GM12873 (cell line): ENCODE measurements at regions not wholly inside any gene's neighbourhood (a gene's known extent, or its start where the extent isn't known, plus 50 kb on each side); places are given as distances from the start of the nearest gene placed in this dataset.

ENCODE experiments used
- TF ChIP-seq, protein P1 (sequence below): IDR thresholded peaks from 2 replicates; pipeline ENCODE4 v1.5.1; 2012; ENCODE audit warnings: low read depth, mild to moderate bottlenecking, moderate library complexity, low read length, control low read depth; ENCODE audit not compliant: insufficient read depth; ENCODE audit errors: missing control alignments

DNA sequence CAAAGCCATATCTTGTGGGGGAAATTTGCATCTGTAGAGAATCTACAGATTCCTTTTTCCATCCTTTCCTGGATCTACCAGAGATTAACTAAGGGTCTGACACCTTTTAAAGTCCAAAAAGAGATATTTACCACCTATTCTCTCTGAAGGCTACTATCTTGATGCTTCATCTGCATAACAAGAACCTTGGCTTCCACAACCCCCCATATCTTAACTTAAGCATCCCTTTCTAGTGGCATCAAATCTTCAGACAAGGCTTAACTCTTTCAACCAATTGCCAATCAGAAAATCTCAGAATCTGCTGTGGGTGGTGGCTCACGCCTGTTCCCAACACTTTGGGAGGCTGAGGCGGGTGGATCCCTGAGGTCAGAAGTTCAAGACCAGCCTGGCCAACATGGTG, 74.3 kb upstream of the FICD start:
- TF ChIP-seq, protein P1, sequence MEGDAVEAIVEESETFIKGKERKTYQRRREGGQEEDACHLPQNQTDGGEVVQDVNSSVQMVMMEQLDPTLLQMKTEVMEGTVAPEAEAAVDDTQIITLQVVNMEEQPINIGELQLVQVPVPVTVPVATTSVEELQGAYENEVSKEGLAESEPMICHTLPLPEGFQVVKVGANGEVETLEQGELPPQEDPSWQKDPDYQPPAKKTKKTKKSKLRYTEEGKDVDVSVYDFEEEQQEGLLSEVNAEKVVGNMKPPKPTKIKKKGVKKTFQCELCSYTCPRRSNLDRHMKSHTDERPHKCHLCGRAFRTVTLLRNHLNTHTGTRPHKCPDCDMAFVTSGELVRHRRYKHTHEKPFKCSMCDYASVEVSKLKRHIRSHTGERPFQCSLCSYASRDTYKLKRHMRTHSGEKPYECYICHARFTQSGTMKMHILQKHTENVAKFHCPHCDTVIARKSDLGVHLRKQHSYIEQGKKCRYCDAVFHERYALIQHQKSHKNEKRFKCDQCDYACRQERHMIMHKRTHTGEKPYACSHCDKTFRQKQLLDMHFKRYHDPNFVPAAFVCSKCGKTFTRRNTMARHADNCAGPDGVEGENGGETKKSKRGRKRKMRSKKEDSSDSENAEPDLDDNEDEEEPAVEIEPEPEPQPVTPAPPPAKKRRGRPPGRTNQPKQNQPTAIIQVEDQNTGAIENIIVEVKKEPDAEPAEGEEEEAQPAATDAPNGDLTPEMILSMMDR: no peak

GRCh38 chr12:108438667-108439066, 76.4 kb upstream of the FICD start:
- TF ChIP-seq, protein P1: no peak

GRCh38 chr12:108432423-108433121, 82.5 kb upstream of the FICD start:
- TF ChIP-seq, protein P1: no peak

DNA sequence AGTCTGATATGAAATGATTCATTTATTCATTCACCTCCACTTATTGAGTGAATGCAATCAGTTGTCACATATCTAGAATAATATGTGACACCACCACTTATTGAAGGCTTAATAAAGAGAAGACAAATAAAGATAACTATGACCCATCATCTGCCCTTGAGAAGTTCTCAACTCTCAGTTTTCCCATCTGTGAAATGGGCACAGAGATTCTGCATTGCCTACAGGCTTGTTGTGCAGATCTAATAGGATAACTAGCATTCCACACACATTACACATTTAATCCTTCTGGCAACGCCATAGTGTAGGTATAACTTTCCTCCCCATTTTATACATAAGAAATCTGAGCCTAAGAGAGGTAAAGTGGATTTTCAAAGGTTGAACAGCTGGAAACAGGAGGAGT, 84.2 kb upstream of the FICD start:
- TF ChIP-seq, protein P1: no peak

DNA sequence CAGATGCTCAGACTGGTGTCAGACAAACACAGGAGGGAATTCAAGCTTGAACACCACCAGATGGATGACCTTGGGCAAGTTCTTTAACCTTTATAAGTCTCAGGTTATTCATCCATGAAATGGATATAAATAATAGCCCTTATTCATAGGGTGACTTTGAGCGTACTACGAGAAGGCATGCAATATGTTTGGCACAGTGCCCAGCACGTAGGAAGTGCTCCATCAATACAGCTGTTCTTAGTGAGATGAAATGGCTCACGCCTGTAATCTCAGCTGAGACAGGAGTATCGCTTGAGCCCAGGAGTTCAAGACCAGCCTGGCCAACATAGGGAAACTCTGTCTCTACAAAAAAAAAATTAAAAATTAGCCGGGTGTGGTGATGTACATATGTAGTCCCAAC, 84.8 kb upstream of the FICD start:
- TF ChIP-seq, protein P1: no peak

GRCh38 chr12:108425238-108425795, 86.2 kb upstream of the CMKLR1 start:
- TF ChIP-seq, protein P1: no peak

DNA sequence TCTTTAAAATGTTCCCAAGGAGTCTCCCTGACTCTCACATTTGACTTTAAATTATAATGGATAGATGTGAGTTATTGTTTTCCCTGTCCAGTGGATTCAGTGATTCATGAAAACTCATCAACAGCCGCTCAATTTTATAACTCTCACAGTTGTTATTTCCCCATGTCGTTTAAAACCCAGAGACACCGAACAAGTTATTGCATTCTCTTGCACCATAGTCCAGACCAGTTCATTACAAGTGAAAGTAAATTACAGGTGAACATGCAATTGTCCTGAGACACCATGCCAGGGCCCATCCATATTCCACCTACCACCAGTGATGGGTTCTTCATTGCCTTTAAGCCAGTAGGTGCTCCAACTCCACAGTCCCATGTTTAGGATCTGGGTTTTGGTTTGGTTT, 85.7 kb upstream of the CMKLR1 start:
- TF ChIP-seq, protein P1: no peak
